ENCODE measurements at regions not wholly inside any gene's neighbourhood (a gene's known extent, or its start where the extent isn't known, plus 50 kb on each side); places are given as distances from the start of the nearest gene placed in this dataset.

GRCh38 chr4:179634862-179635261 is 2192.6 kb upstream of the AGA start:
- Histone ChIP-seq H3K27me3 (no peaks in the 10 kb centered on the region), H3K27ac (no peak overlapping the region), H3K9me3 (no peaks in the 10 kb centered on the region), H3K36me3 (no peaks in the 10 kb centered on the region), H3K4me3 (no peak overlapping the region), H3K4me1 (no peaks in the 10 kb centered on the region)
- ATAC-seq (no peak), DNase-seq (no peak)
- 46 to 60% (median 54%) methylated on average over 3 of the region's 3 CpGs for WGBS, 4 donors
- TF ChIP-seq, protein P1, sequence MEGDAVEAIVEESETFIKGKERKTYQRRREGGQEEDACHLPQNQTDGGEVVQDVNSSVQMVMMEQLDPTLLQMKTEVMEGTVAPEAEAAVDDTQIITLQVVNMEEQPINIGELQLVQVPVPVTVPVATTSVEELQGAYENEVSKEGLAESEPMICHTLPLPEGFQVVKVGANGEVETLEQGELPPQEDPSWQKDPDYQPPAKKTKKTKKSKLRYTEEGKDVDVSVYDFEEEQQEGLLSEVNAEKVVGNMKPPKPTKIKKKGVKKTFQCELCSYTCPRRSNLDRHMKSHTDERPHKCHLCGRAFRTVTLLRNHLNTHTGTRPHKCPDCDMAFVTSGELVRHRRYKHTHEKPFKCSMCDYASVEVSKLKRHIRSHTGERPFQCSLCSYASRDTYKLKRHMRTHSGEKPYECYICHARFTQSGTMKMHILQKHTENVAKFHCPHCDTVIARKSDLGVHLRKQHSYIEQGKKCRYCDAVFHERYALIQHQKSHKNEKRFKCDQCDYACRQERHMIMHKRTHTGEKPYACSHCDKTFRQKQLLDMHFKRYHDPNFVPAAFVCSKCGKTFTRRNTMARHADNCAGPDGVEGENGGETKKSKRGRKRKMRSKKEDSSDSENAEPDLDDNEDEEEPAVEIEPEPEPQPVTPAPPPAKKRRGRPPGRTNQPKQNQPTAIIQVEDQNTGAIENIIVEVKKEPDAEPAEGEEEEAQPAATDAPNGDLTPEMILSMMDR (IDR thresholded peaks at IDR 0.05): no peak
- no peak for TF ChIP-seq POLR2A (IDR thresholded peaks at IDR 0.05)
- intact Hi-C loops (cut with DNase I): no loop called here

GRCh38 chr4:179662522-179662921 is 2220.3 kb upstream of the AGA start:
- Histone ChIP-seq H3K4me3 (no peak overlapping the region), H3K4me1 (no peaks in the 10 kb centered on the region), H3K27me3 (no peaks in the 10 kb centered on the region), H3K36me3 (no peaks in the 10 kb centered on the region), H3K27ac (no peak overlapping the region), H3K9me3 (peaks cover 0 to 9% (median 0%) of the 10 kb centered on the region in 12 donors)
- DNase-seq (no peak), ATAC-seq (no peak)
- intact Hi-C loops (cut with DNase I): no loop called here
- TF ChIP-seq, protein P1 (IDR thresholded peaks at IDR 0.05): no peak
- no peak for TF ChIP-seq POLR2A (IDR thresholded peaks at IDR 0.05)

- 86 to 91% (median 88%) methylated on average over 6 of the region's 6 CpGs for WGBS, 4 donors
- TF ChIP-seq, protein P1 (IDR thresholded peaks at IDR 0.05): no peak
- no peak for TF ChIP-seq POLR2A (IDR thresholded peaks at IDR 0.05)
- DNase-seq (no peak), ATAC-seq (no peak)
- Histone ChIP-seq H3K9me3 (peaks cover 0 to 9% (median 0%) of the 10 kb centered on the region in 12 donors), H3K4me3 (no peak overlapping the region), H3K27ac (no peak overlapping the region), H3K27me3 (no peaks in the 10 kb centered on the region), H3K36me3 (no peaks in the 10 kb centered on the region), H3K4me1 (no peaks in the 10 kb centered on the region)
- intact Hi-C loops (cut with DNase I): no loop called here
Observed at GRCh38 chr4:179663641-179664429, 2221.6 kb upstream of the AGA start.

DNA sequence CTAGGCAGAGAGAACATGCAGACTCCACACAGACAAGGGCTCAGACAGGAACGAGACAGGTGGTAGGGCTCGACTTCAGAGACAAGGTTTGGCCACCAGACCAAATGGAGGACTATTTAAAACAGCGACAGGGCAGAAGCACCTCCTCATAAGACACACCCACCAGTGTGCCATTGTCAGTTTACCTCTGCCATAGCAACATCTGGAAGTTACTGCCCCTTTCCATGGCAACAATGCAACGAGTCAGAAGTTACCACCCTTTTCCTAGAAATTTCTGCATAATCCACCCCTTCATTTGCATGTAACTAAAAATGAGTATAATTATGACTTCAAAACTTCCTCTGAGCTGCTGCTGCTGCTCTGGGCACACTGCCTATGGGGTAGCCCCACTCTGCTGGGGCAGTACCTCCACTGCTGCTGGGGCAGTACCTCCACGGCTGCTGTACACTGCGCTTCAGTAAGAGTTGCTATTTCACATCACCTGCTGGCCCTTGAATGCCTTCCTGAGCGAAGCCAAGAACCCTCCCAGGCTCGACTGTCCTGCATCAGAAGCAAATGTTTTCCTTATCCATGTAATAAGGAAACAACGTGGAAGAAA is 2222.3 kb upstream of the AGA start:
- no peak for TF ChIP-seq POLR2A (IDR thresholded peaks at IDR 0.05)
- TF ChIP-seq, protein P1 (IDR thresholded peaks at IDR 0.05): no peak
- 77 to 83% (median 82%) methylated on average over 9 of the region's 9 CpGs for WGBS, 4 donors
- ATAC-seq (no peak), DNase-seq (no peak)
- H3K36me3 ChIP-seq: no peaks in the 10 kb centered on the region
- no peak overlapping the region for H3K4me3 ChIP-seq
- H3K27me3 ChIP-seq: no peaks in the 10 kb centered on the region
- no peak overlapping the region for H3K27ac ChIP-seq
- intact Hi-C loops (cut with DNase I): no loop called here
- peaks cover 0 to 7% (median 0%) of the 10 kb centered on the region in 12 donors for H3K9me3 ChIP-seq
- no peaks in the 10 kb centered on the region for H3K4me1 ChIP-seq

Data from heart left ventricle (tissue), 16 donors.